ENCODE measurements at regions not wholly inside any gene's neighbourhood (a gene's known extent, or its start where the extent isn't known, plus 50 kb on each side); places are given as distances from the start of the nearest gene placed in this dataset.

GRCh38 chr10:131631619-131632018 is 269.2 kb upstream of the PPP2R2D start:
- DNase-seq = no peak

DNA sequence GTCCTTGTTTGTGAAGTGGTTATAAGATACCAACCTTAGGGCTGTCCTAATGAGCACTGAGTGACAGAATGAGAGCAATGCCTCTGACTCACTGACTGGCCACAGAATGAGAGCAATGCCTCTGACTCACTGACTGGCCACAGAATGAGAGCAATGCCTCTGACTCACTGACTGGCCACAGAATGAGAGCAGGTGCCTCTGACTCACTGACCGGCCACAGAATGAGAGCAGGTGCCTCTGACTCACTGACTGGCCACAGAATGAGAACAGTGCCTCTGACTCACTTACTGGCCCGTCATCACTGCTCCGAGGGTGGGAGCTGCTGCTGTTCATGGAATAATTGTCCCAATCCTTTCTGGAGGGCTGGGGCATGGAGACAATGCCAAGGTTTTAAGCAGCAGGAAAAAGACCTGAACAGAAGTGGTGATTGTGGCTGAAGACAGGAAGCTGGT is 265.2 kb upstream of the PPP2R2D start:
- no peak for DNase-seq

GRCh38 chr10:131636116-131636515 is 264.7 kb upstream of the PPP2R2D start:
- no peak for DNase-seq

DNA sequence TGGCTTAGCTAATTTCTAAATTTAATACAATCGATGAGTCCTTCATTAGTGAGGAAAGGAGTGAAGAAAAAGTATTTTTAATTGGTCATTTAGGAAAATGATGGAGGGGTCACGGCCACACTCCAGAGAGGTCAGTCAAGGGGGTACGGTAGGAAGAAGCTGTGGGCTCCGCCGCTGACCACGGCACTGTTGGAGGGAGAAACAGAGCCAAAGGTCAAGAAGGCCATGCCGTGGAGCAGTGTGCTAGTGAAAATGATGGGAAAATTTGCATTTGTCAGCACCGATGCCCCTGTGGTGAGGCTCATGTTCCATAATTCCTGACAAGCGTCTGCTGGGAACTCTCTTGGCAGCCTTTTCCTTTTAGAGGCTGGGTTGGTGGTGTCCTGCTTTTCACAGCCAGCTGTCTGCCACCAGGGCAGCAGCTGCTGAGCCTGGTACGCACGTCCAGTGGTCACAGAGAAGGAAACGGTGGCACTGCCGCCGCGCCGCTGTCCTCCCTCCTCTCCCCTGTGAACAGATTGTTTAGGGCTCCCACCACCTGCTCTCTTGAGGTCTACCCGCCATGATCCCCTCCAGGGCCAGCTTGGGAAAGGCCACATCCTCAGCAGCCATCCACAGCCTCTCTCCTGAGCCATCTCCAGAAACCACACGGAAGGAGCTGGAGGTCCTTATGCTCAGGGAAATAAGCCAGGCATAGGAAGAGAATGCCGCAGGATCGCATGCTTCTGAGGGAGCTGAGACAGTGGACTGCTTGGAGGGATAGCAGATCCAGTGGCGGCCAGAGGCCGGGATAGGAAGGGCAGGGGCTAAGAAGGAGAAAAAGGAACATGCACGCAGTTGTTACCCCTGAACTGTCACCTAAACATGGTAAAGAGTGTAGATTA is 263.7 kb upstream of the PPP2R2D start:
- DNase-seq = no peak

DNA sequence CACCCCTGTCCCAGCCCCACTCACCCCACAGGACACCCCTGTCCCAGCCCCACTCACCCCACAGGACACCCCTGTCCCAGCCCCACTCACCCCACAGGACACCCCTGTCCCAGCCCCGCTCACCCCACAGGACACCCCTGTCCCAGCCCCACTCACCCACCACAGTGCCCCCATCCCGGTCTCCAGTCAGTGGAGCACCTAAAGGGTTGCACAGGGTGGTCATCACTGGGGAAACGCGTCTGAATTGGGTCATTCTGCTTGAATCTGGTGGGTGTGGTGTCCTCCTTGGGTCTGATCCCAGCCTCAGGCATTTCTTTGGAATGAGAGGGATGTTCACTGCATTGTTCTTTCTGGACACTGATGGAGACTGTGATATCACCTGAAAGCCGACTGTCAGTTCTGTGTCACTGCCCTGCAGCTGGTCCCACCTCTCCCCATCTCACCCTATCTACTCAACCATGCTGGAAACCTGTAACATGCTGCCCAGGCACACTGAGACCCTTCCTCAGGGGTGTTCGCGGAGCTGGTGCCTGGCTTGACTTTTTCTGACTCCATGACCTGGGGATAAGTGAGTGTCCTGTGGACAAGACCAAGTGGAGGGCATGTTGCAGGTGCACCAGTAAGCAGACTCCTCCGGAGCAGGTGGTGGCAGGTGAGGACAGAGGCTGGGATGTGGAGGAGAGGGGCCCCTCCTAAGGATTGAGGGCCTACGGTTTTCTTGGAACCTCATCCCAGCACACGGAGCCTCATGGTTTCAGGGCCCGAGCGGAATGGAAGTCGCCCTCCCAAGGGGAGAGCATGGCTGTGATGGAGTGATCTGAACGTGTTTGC is 262.5 kb upstream of the PPP2R2D start:
- DNase-seq = no peak

- DNase-seq = no peak
These were observed 261.9 kb upstream of the PPP2R2D start for GRCh38 chr10:131638880-131639278.

- no peak for DNase-seq
These were observed 260.7 kb upstream of the PPP2R2D start for GRCh38 chr10:131640045-131640644.

DNA sequence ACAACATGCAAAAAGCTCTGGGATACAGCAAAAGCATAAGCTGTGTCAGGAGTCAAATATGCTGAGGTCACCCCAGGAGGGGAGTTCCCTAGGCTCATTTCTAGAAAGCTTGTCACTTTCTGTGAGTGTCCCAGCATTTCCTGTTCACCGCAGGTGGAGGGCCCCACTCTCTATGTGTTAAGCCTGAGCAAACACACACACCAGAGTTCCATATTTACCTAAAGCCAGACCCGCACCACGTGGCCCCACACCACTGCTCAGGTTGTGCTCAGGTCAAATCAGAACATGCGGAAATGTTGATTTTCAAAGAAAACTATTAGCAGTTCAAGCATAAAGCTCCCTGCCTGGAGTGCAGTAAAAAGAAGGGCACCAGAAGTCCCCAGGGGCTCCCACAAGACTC is 259.6 kb upstream of the PPP2R2D start:
- DNase-seq = no peak

- DNase-seq = no peak
These were observed 258.9 kb upstream of the PPP2R2D start for GRCh38 chr10:131641898-131642297.

DNA sequence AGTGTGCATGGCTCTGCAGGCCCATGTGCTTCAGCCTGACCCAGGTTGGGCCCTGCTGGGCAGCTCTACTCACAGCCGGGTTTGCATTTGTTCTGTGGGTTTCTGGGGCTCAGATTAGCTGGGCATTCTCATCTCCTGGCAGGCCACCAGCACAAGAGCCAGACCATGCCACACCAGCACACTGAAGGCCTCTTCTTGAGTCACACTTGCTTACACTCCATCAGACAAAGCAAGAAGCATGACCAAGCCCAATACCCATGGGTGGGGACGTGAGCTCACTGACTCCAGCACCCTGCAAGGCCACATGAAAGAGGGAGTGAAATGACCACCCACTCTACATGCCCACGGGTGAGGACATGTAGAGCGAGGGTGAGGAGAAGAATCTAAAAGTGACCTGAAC is 257.8 kb upstream of the PPP2R2D start:
- no peak for DNase-seq

GRCh38 chr10:131644289-131644688 is 256.5 kb upstream of the PPP2R2D start:
- no peak for DNase-seq

- DNase-seq = no peak
These were observed 255.7 kb upstream of the PPP2R2D start for GRCh38 chr10:131644864-131645658.

DNA sequence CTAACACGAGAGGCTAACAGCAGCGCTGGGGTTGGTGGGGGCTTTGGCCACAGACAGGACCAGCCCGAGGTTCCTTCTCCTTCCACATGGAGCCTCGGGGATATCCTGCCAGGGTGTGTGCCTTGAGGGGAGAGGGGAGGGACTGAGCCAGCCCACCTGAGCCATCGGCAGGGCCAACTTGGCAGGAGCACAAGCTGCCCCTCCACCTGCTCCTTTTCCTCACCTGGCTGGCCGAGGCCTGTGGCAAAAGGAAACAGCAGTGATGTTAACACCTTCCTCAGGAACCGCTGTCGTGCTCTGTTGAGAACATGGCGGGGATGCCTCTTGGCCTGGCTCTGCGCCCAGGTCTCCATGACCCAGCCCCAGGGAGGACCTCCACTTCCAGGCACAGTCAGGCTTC is 255.1 kb upstream of the PPP2R2D start:
- no peak for DNase-seq

DNA sequence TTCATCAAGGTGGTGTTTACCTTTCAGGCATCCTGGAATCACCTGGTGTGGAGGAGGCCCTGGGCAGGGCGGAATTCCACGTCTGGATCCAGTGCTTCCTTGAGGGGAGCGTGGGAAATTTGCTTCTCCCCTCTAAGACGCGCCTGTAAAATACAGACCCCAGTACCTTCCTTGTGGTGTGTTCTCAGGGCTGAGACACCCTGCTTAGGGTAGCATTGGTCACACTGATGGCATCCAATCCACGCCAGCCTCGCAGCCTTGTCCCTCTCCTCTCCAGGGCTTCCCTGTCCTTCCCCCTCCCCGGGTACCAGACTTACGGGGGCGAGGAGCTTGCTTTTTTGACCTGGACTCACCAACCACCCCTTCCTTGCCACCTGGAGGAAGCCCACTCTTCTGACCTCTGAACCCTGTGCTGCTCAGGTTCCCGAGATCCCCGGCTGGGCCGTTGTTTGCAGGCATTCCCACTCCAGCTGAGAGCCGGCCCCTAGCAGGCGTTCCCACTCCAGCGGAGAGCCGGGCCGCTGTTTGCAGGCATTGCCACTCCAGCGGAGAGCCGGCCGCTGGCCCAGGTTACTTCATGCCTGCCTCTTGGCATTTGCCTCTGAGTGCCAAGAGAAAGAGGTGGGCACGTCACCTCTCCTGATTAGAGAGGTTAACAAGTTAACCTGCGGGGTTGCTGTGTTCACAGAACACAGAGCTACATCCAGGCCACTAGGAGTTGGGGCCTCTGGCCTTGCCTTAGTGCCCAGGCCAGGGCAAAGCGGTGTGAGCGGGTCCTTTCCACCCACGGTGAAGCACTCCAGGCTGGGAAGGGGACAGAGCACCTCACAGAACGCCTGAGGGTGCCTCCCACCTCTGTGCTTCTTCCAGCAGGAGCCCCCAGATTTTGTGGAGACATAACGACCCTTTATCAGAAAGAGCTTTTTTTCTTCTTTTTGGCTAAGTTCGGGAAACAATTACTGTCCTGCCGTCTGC is 254.0 kb upstream of the PPP2R2D start:
- DNase-seq = no peak

DNA sequence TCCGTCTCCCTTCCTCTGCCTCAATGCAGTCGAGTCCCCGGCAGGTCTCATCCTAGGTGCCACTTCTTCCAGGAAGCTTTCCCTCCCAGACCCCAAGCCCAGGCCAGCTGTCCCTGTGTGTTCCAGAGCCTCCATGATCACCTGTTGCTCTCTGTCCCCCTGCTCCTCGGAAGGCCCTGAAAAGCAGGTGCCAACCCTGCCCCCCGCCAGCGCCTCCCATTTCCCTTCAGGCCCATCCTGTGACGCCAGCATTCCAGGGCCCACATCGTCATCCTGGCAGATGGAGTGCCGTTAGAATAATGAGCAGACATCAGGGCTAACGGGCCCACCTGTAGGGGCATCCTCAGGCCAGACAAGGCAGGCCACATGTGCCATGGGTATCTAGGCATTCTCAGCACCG is 253.0 kb upstream of the PPP2R2D start:
- no peak for DNase-seq

GRCh38 chr10:131648386-131649020 is 252.3 kb upstream of the PPP2R2D start:
- DNase-seq = no peak

GRCh38 chr10:131649617-131650016 is 251.2 kb upstream of the PPP2R2D start:
- no peak for DNase-seq

- DNase-seq = no peak
These were observed 250.6 kb upstream of the PPP2R2D start for GRCh38 chr10:131650169-131650705.

DNA sequence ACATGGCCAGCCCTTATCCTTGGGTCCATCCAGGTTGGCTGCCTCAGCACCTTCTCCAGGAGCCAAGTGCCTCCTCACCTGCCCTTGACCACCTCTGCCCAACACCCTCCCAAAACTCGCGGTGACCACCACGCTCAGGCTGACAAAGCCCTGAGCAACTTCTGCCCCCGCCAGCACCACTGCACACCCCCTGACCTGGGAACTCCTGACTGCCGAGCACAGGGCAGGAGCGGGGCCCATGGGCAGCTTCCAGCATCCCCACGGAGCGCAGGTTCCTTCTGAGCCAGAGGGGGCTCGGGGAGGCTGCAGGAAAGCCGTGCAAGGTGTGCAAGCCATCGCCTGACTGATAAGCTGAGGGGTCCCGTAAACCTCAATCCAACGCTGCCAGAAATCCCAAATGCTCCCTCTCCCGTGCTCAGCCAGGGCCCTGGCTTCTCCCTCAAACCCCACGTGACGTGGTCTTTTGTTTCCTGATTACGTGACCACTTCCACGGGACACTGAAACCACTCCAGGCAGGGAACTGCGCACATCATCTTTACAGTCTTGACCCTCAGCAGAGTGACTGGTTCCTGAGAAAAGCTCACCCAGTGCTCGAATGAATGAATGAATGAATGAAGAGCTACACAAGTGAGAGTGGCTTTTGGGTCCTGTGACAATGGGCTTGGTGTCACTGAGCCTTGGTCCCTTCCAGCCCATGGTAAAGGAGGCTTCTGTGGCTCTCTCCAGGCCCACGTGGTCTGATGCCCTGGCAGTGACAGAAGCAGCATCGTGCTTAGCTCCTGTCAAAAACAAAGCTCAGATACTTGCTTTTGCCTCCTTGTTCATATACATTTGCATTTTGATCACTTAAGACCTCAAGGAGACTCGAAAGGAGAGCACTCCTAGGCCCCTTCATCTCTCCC is 249.8 kb upstream of the PPP2R2D start:
- no peak for DNase-seq

All from renal pelvis (tissue), 1 donor.